HCEC 1CT (cell line): ENCODE measurements at regions not wholly inside any gene's neighbourhood (a gene's known extent, or its start where the extent isn't known, plus 50 kb on each side); places are given as distances from the start of the nearest gene placed in this dataset.
A peak's percentile ranks its signal among the peaks of the same experiment; 100 is the strongest.
"Not testable (repeated sequence)": the region's sequence is repeated elsewhere in the genome, so short reads cannot be mapped to it uniquely, and the experiment has no call there.

Experiments
- DNase-seq: peaks from one replicate; pipeline ENCODE4 v3.0.0-alpha.2; 2017

- DNase-seq: no peak
Observed at GRCh38 chr12:84128117-84128991, 784.2 kb downstream of the SLC6A15 start.

GRCh38 chr12:84124211-84124610 lies 788.4 kb downstream of the SLC6A15 start:
- no peak for DNase-seq

DNA sequence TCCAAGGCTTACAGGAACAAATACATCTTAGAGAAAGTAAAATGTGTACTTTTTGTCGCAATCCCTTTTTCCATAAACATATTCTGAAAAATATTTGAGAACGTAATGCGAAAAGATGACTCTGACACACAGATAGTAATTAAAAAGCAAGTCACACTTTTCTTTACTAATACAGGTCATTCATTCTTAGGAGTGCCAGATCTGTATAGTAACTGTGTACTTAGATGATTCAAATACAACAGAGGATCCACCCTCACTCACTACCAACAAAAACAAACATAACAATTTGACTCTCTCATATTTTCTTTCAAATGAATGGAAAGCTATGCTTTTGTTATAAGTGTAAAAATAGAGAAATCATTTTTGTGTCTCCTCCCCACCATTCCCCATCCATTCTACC lies 795.4 kb downstream of the SLC6A15 start:
- no peak for DNase-seq

DNA sequence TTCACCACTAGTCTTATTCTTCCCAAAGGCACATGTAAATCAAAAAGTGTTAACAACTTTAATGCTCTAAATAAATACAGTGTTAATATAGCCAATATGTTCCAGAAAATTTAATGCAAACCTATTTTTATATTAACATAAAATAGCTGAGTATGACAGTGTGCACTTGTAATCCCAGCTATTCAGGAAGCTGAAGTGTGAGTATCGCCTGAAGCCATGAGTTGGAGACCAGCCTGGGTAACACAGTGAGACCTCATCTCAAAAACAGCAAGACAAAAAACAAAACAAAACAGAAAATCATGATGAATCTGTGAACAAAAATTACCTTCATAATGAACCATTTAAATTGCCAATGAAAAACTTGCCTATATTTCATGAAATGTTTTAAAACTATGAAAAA lies 798.9 kb downstream of the SLC6A15 start:
- DNase-seq: no peak

DNA sequence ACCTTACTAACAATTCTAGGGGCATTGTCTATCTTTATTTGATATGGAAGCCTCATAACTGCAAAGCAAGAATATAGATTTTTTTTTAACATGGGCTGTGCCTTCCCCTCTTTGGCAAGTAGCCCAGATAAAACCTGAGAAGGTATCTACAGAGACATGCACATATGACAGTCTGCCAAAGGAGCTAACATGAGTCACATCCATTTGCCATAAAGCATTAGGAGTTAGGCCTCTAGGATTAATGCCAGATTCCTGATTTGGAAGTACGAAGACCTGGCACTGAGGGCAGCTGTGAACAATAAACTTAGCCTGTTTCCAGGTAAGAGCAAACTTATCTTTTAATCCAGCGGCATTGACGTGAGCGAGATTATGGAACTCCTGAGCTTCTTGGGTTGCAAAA lies 808.7 kb downstream of the SLC6A15 start:
- DNase-seq: not testable (repeated sequence)

DNA sequence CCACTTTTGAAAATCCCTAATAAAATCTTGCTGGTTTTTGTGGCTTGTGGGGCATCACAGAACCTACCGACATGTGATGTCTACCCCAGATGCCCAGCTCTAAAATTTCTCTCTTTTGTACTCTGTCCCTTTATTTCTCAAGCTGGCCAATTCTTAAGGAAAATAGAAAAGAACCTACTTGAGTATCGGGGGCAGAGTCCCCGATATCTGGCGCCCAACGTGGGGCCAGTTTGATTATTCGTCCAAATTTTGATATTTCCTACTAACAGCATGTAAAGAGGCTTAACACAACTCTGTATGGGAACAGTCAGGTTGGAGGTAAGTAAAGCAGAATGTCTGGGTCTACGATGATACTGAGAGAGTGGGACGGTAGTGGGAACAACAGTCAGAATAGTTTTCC lies 810.6 kb downstream of the SLC6A15 start:
- DNase-seq: not testable (repeated sequence)

GRCh38 chr12:84099591-84099990 lies 813.0 kb downstream of the SLC6A15 start:
- not testable (repeated sequence) for DNase-seq

DNA sequence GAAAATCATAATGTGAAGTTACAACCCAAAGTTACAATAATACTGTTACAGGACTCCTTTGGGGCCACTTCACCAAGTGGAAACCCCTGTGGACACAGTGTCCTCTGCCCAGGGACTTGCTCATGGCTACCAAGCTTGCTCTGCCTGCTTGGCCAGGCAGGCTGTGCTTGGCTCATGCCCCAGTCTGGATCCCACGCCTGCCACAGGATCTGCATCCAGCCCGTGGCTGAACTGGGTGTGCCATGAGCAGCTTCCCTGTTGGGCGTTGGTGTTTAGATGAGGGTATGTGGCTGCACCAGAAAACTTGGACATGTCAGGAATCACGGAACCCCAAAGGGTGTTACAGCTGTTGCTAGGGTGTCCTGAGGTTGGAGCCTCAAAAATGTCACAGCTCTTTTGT lies 820.9 kb downstream of the SLC6A15 start:
- no peak for DNase-seq

GRCh38 chr12:84089356-84089755 lies 823.2 kb downstream of the SLC6A15 start:
- DNase-seq: no peak

GRCh38 chr12:84085046-84085445 lies 827.6 kb downstream of the SLC6A15 start:
- DNase-seq: no peak

GRCh38 chr12:84079626-84080025 lies 833.0 kb downstream of the SLC6A15 start:
- DNase-seq: no peak

- no peak for DNase-seq
Observed at GRCh38 chr12:84077679-84078078, 834.9 kb downstream of the SLC6A15 start.

DNA sequence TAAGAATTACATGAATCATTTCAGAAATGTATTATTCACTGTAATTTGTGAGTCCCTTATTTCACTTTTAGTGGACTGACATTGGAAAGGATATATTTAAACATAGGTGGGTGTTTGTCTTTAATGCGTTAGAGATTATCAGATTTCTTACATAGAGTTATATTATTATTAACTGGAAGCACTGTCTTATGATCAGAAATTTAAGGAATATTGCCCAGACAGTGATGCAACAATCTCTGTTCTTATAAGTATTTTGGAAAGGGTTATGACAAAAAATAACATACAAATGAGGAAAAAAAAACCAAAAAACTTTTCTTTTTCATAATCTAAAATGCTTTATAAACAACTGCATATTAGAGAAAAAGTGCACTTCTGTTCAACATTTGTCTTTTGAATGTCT lies 836.6 kb downstream of the SLC6A15 start:
- no peak for DNase-seq

DNA sequence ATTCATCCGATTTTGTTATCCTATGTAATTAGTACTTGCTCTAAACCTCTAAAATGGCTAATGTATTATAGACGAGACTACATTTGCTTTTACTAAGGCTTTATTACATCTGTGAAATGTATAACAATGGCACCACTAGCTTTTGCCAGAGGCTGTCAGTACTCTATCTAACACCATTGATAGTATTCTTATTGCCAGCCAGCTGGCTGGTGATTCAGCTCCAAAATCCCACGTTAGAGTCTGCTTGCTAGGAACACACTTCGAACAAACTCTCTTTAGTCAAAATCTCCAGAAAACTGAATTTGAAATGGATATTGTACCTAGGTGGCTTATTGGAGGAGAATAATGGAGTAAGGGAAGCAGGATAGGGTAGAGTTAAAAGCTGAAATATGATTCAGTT lies 839.2 kb downstream of the SLC6A15 start:
- DNase-seq: no peak

GRCh38 chr12:84072961-84073360 lies 839.6 kb downstream of the SLC6A15 start:
- DNase-seq: no peak

DNA sequence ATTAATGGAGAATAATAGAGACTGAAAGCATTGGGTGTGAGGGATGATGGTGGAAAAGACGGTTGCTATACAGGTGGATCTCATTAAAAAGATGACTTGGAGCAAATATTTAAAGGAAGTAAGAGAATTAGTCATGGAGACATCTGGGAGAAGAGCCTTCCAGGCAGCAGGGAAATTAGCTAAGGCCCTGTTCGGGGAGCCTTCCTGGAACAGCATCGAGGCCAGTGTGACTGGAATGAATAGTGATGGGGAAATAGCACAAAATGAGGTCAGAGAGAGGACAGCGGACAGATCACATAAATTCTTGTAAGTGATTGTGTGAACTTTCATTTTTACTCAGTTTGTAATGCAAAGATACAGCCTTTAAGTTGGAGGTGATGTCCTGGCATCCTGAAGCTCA lies 842.3 kb downstream of the SLC6A15 start:
- DNase-seq: peak; percentile 75

DNA sequence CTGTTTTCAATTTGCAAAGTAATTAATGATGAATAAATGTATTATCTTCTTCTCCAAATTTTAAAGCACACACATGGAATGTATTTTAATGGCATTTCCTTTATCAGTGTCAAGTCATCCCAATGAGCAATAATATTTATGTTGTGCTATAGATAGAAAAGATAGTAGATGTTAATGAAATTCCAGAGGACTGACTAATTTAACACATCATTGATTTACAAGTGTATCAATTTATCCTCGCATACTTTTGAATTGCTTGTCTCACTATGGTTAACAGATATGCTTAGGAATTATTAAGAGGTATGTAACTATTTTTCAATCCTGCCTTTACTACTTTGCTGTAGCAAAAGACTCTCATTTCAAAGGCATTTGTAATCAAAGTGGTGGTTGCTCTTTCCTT lies 842.9 kb downstream of the SLC6A15 start:
- peak; percentile 9 for DNase-seq

GRCh38 chr12:84069198-84069597 lies 843.4 kb downstream of the SLC6A15 start:
- no peak for DNase-seq

- no peak for DNase-seq
Observed at GRCh38 chr12:84058136-84058535, 854.5 kb downstream of the SLC6A15 start.

DNA sequence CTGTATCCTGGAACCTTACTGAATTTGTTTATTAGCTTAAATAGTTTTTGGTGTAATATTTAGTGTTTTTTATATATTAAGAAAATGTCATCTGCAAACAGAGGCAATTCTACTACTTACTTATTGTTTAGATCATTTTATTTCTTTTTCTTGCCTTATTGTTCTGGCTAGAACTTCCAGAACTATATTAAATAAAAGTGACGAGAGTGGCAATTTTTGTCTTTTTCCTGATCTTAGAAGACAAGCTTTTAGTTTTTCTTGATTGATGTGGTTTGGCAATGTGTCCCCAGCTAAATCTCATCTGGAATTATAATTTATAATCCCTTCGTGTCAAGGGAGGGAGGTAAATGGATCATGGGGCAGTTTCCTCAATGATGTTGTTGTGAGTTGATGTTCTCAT lies 857.8 kb downstream of the SLC6A15 start:
- no peak for DNase-seq

DNA sequence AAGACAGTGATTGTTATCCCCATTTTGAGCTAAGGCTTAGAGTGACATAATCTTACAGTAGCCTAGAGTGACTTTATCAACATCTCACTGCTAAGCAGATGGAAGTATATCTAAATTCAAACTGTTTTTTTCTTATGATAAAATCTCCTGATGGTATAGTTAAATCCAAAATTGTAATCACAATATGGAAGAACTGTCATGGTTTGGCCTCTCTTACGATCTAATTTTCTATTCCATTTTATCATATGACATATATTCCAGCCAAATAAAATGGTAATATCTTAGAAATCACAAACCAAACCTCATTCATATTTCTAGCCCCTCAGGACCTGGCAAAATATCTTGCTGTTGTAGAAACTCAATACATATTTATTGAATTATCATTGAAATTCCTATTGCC lies 864.7 kb downstream of the SLC6A15 start:
- DNase-seq: no peak

- no peak for DNase-seq
Observed at GRCh38 chr12:84046859-84047258, 865.7 kb downstream of the SLC6A15 start.

GRCh38 chr12:84043355-84043754 lies 869.2 kb downstream of the SLC6A15 start:
- no peak for DNase-seq

GRCh38 chr12:84038242-84038641 lies 874.4 kb downstream of the SLC6A15 start:
- no peak for DNase-seq

DNA sequence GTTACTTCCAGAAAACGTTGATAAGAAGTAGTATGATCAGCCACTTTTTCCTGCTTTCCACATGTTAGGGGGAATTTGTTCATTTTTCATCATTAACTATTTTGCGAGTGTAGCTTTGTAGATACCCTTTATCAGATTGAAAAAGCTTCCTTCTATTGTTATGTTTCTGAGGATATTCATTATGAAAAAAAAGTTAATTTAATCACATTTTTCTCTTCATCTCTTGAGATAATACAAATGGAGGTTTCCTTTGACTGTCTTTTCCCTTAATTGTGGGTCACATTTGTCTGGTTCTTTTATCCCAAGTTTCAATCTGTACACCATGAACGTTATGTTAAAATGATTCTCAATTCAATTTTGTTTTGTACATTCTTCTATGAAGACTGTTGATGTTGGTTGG lies 875.7 kb downstream of the SLC6A15 start:
- DNase-seq: no peak
